T-helper 1 cell treated with Interleukin-12 subunit alpha and Interleukin-12 subunit beta and Interleukin-4 antibody, amounts not matched to agents 30 ng/mL and 1 ng/mL, for 36 hours (primary cell): ENCODE measurements at regions not wholly inside any gene's neighbourhood (a gene's known extent, or its start where the extent isn't known, plus 50 kb on each side); places are given as distances from the start of the nearest gene placed in this dataset.

ENCODE experiments used
- intact Hi-C: fragments of 100-400 bp; cut with micrococcal nuclease; formaldehyde crosslinking; loops from one replicate; pipeline ENCODE4 v1.15.1; 2024

- intact Hi-C loops = no loop called here
These were observed 78.2 kb downstream of the IRF2BPL start for GRCh38 chr14:76950055-76951020.

GRCh38 chr14:76948976-76949375 is 79.5 kb downstream of the IRF2BPL start:
- intact Hi-C loops = no loop called here

GRCh38 chr14:76948213-76948947 is 80.1 kb downstream of the IRF2BPL start:
- intact Hi-C loops = no loop called here

GRCh38 chr14:76947838-76948184 is 80.7 kb downstream of the IRF2BPL start:
- intact Hi-C loops = loop anchor here (1.0 to 2.0 kb wide), 5 partner anchors 8 to 105 kb away; no protein-coding TSS in a partner anchor

GRCh38 chr14:76947078-76947837 is 81.2 kb downstream of the IRF2BPL start:
- intact Hi-C loops = loop anchor here (1.0 to 2.0 kb wide), 5 partner anchors 9 to 106 kb away; no protein-coding TSS in a partner anchor

GRCh38 chr14:76946753-76947077 is 81.8 kb downstream of the IRF2BPL start:
- intact Hi-C loops = loop anchor here (1.0 to 2.0 kb wide), 5 partner anchors 10 to 107 kb away; no protein-coding TSS in a partner anchor

GRCh38 chr14:76943072-76943471 is 85.4 kb downstream of the IRF2BPL start:
- intact Hi-C loops = no loop called here

GRCh38 chr14:76941946-76942805 is 86.3 kb downstream of the IRF2BPL start:
- intact Hi-C loops = no loop called here

- intact Hi-C loops = no loop called here
These were observed 87.0 kb downstream of the IRF2BPL start for GRCh38 chr14:76941544-76941943.

- intact Hi-C loops = no loop called here
These were observed 88.3 kb downstream of the IRF2BPL start for GRCh38 chr14:76940021-76940760.

- intact Hi-C loops = no loop called here
These were observed 89.3 kb downstream of the IRF2BPL start for GRCh38 chr14:76939015-76939742.

GRCh38 chr14:76938092-76938500 is 90.4 kb downstream of the IRF2BPL start:
- intact Hi-C loops = no loop called here

GRCh38 chr14:76937181-76938091 is 91.1 kb downstream of the IRF2BPL start:
- intact Hi-C loops = no loop called here

- intact Hi-C loops = no loop called here
These were observed 92.0 kb downstream of the IRF2BPL start for GRCh38 chr14:76936483-76936882.

GRCh38 chr14:76933515-76933914 is 95.0 kb downstream of the IRF2BPL start:
- intact Hi-C loops = no loop called here

- intact Hi-C loops = loop anchor here (2.0 kb wide), 1 partner anchor 15 kb away; no protein-coding TSS in a partner anchor
These were observed 96.7 kb downstream of the IRF2BPL start for GRCh38 chr14:76931631-76932402.

GRCh38 chr14:76930549-76930948 is 98.0 kb downstream of the IRF2BPL start:
- intact Hi-C loops = loop anchor here (1.0 to 2.0 kb wide), 5 partner anchors 16 to 110 kb away; no protein-coding TSS in a partner anchor
